HL-60 (cell line): ENCODE measurements at regions not wholly inside any gene's neighbourhood (a gene's known extent, or its start where the extent isn't known, plus 50 kb on each side); places are given as distances from the start of the nearest gene placed in this dataset.

ENCODE experiments used
- DNase-seq, 2 experiments: peaks; one replicate each; pipeline ENCODE4 v3.0.0-alpha.2; 2010 to 2020; ENCODE audit warnings: low read depth in 1 of 2, low spot score in 1 of 2
- H3K27ac ChIP-seq: fragments of 250-450 bp; sonication (Bioruptor Pico); replicated peaks from 2 replicates; pipeline ENCODE4 v1.5.1; 2020; ENCODE audit warnings: mild to moderate bottlenecking, moderate library complexity
- H3K27me3 ChIP-seq: fragments of 250-450 bp; sonication (Bioruptor Pico); 2 replicates; pipeline ENCODE4 v1.5.1; 2021; ENCODE audit warnings: mild to moderate bottlenecking, moderate library complexity; ENCODE audit not compliant: insufficient read depth, poor library complexity, severe bottlenecking
- H3K4me3 ChIP-seq: replicated peaks from 2 replicates; pipeline ENCODE4 v1.5.1; 2011; ENCODE audit warnings: mild to moderate bottlenecking, control low read depth, low read length; ENCODE audit not compliant: insufficient read depth
- GABPA ChIP-seq: IDR thresholded peaks from 2 replicates; pipeline ENCODE4 v1.6.1; 2012; ENCODE audit warnings: low read depth
- POLR2AphosphoS5 ChIP-seq: IDR thresholded peaks from 2 replicates; pipeline ENCODE4 v1.6.1; 2012; ENCODE audit warnings: low read depth
- SPI1 ChIP-seq: IDR thresholded peaks from 2 replicates; pipeline ENCODE4 v1.6.1; 2012; ENCODE audit warnings: low read depth, mild to moderate bottlenecking, borderline replicate concordance
- TF ChIP-seq, protein P1 (sequence below): IDR thresholded peaks from 2 replicates; pipeline ENCODE4 v1.6.1; 2012; ENCODE audit warnings: low read depth; ENCODE audit not compliant: insufficient replicate concordance
- TF ChIP-seq, protein P2 (sequence below): IDR thresholded peaks from one replicate; pipeline ENCODE4 v1.5.1; 2011; ENCODE audit warnings: low read length, control low read depth, inconsistent platforms; ENCODE audit not compliant: insufficient read depth

- no peak for TF ChIP-seq POLR2AphosphoS5
- TF ChIP-seq SPI1: no peak
- TF ChIP-seq, protein P1, sequence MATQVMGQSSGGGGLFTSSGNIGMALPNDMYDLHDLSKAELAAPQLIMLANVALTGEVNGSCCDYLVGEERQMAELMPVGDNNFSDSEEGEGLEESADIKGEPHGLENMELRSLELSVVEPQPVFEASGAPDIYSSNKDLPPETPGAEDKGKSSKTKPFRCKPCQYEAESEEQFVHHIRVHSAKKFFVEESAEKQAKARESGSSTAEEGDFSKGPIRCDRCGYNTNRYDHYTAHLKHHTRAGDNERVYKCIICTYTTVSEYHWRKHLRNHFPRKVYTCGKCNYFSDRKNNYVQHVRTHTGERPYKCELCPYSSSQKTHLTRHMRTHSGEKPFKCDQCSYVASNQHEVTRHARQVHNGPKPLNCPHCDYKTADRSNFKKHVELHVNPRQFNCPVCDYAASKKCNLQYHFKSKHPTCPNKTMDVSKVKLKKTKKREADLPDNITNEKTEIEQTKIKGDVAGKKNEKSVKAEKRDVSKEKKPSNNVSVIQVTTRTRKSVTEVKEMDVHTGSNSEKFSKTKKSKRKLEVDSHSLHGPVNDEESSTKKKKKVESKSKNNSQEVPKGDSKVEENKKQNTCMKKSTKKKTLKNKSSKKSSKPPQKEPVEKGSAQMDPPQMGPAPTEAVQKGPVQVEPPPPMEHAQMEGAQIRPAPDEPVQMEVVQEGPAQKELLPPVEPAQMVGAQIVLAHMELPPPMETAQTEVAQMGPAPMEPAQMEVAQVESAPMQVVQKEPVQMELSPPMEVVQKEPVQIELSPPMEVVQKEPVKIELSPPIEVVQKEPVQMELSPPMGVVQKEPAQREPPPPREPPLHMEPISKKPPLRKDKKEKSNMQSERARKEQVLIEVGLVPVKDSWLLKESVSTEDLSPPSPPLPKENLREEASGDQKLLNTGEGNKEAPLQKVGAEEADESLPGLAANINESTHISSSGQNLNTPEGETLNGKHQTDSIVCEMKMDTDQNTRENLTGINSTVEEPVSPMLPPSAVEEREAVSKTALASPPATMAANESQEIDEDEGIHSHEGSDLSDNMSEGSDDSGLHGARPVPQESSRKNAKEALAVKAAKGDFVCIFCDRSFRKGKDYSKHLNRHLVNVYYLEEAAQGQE: no peak
- TF ChIP-seq, protein P2, sequence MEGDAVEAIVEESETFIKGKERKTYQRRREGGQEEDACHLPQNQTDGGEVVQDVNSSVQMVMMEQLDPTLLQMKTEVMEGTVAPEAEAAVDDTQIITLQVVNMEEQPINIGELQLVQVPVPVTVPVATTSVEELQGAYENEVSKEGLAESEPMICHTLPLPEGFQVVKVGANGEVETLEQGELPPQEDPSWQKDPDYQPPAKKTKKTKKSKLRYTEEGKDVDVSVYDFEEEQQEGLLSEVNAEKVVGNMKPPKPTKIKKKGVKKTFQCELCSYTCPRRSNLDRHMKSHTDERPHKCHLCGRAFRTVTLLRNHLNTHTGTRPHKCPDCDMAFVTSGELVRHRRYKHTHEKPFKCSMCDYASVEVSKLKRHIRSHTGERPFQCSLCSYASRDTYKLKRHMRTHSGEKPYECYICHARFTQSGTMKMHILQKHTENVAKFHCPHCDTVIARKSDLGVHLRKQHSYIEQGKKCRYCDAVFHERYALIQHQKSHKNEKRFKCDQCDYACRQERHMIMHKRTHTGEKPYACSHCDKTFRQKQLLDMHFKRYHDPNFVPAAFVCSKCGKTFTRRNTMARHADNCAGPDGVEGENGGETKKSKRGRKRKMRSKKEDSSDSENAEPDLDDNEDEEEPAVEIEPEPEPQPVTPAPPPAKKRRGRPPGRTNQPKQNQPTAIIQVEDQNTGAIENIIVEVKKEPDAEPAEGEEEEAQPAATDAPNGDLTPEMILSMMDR: no peak
- TF ChIP-seq GABPA: no peak
- Histone ChIP-seq H3K4me3 (no peak overlapping the region), H3K27me3 (no peaks in the 10 kb centered on the region), H3K27ac (no peak overlapping the region)
- no peak for DNase-seq
Observed at GRCh38 chr5:124877501-124878146, 131.2 kb upstream of the ZNF608 start.

DNA sequence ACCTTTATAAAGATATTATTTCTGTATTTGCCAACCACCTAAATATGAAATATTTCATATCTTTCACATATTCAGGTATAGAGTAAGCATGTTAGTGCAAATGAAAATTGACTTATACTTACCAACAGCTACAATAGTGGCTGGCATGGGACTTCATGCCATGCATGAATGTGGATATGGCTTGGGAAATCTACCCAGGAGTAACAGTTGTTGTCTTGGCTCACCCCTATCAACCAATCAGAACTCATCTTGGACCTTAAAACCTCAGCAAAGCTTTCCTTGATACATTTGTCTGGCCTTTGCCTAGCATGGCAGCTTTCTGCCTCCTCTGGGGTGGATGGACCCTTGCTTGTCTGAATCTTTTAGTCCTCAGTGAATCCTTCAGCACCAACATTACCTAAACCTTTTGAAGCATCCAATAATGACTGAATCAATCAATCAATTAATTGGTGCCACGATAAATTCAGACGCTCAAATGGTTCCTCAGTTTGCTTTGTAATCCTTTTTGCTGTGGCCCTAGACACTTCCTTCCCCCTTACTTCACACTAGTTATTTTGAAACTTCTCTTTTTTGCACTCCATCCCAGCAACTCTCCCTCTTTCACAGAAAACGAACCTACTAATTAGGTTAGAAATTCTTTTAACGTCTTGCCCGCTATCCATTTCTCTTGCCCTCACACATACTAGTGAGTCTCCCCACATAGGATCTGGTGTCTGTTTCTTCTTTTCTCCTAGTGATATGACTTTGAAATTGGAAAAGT, 132.3 kb upstream of the ZNF608 start:
- Histone ChIP-seq H3K4me3 (no peak overlapping the region), H3K27me3 (no peaks in the 10 kb centered on the region), H3K27ac (no peak overlapping the region)
- DNase-seq: peak in 1 of 2 experiments; percentile 1
- TF ChIP-seq POLR2AphosphoS5 (no peak), SPI1 (peak; percentile 23; the same call in 1 of the 2 replicates)

- DNase-seq: peak; percentile 1 to 13
- no peak overlapping the region for H3K27ac ChIP-seq
- TF ChIP-seq GABPA: peak; percentile 65
- no peak for TF ChIP-seq POLR2AphosphoS5
Observed at GRCh38 chr5:124880903-124881697, 134.7 kb upstream of the ZNF608 start.

GRCh38 chr5:124883681-124884080, 137.2 kb upstream of the ZNF608 start:
- H3K27ac ChIP-seq: no peak overlapping the region
- no peak overlapping the region for H3K4me3 ChIP-seq
- TF ChIP-seq GABPA (no peak), POLR2AphosphoS5 (no peak), SPI1 (no peak)
- TF ChIP-seq, protein P2: no peak
- TF ChIP-seq, protein P1: no peak
- H3K27me3 ChIP-seq: no peaks in the 10 kb centered on the region
- DNase-seq: no peak

More at GRCh38 chr5:124880903-124881697, 134.7 kb upstream of the ZNF608 start:
- Histone ChIP-seq H3K27me3 (no peaks in the 10 kb centered on the region), H3K4me3 (no peak overlapping the region)
